Progenitor cell of endocrine pancreas (in vitro differentiated cells): ENCODE measurements at regions not wholly inside any gene's neighbourhood (a gene's known extent, or its start where the extent isn't known, plus 50 kb on each side); places are given as distances from the start of the nearest gene placed in this dataset.

Experiments used
- DNase-seq: peaks from one replicate; pipeline ENCODE4 v3.0.0; 2021; ENCODE audit warnings: low spot score; ENCODE audit not compliant: unreplicated experiment
- H3K27ac Mint-ChIP-seq: 2 replicates; pipeline ENCODE4 v1.8.0; 2021; ENCODE audit warnings: mild to moderate bottlenecking, moderate library complexity, mixed read lengths
- H3K27me3 Mint-ChIP-seq: 2 replicates; pipeline ENCODE4 v1.8.0; 2021; ENCODE audit warnings: mixed read lengths
- H3K36me3 Mint-ChIP-seq: 2 replicates; pipeline ENCODE4 v1.8.0; 2022; ENCODE audit warnings: mixed read lengths; ENCODE audit not compliant: insufficient read depth
- H3K4me1 Mint-ChIP-seq: 2 replicates; pipeline ENCODE4 v1.8.0; 2021; ENCODE audit warnings: low read depth, mixed read lengths
- H3K4me3 Mint-ChIP-seq: 2 replicates; pipeline ENCODE4 v1.8.0; 2021; ENCODE audit warnings: low read depth, mild to moderate bottlenecking, moderate library complexity, mixed read lengths
- H3K9me3 Mint-ChIP-seq: 2 replicates; pipeline ENCODE4 v1.8.0; 2021; ENCODE audit warnings: low read depth, mixed read lengths
- TF ChIP-seq, protein P1 (sequence below): fragments of 200-600 bp; sonication (generic); IDR thresholded peaks from one replicate; pipeline ENCODE4 v1.5.0; 2021; ENCODE audit warnings: antibody characterized with exemption, mild to moderate bottlenecking; ENCODE audit not compliant: unreplicated experiment

DNA sequence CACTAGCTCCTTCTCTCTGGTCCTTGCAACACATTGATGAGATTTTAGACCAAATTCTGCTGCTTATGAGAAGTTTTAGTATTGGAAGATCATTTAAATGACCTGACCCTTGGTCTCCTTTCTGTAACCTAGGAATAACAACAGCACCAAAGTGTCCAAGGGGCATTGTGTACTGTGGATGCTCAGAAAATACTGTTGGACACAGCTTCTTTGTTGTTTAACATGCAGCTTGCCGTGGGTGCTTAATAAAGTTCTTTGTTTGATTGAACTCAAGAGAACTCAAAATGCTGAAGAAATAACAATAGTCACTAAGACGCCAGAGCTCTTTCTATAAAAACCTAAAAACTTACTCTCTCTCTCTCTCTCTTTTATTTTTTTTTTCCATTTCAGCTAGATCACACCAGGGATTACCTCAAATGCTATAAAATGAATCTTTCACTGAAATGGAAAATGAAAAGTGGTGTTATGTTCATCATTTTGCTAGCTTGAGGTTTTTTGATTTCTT lies 548.9 kb upstream of the CDH8 start:
- Mint-ChIP-seq H3K4me3 (no peak overlapping the region), H3K27ac (no peak overlapping the region), H3K36me3 (no peaks in the 10 kb centered on the region), H3K9me3 (peaks cover 4% of the 10 kb centered on the region), H3K27me3 (no peaks in the 10 kb centered on the region), H3K4me1 (peaks cover 13% of the 10 kb centered on the region)
- no peak for DNase-seq
- TF ChIP-seq, protein P1, sequence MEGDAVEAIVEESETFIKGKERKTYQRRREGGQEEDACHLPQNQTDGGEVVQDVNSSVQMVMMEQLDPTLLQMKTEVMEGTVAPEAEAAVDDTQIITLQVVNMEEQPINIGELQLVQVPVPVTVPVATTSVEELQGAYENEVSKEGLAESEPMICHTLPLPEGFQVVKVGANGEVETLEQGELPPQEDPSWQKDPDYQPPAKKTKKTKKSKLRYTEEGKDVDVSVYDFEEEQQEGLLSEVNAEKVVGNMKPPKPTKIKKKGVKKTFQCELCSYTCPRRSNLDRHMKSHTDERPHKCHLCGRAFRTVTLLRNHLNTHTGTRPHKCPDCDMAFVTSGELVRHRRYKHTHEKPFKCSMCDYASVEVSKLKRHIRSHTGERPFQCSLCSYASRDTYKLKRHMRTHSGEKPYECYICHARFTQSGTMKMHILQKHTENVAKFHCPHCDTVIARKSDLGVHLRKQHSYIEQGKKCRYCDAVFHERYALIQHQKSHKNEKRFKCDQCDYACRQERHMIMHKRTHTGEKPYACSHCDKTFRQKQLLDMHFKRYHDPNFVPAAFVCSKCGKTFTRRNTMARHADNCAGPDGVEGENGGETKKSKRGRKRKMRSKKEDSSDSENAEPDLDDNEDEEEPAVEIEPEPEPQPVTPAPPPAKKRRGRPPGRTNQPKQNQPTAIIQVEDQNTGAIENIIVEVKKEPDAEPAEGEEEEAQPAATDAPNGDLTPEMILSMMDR: no peak

DNA sequence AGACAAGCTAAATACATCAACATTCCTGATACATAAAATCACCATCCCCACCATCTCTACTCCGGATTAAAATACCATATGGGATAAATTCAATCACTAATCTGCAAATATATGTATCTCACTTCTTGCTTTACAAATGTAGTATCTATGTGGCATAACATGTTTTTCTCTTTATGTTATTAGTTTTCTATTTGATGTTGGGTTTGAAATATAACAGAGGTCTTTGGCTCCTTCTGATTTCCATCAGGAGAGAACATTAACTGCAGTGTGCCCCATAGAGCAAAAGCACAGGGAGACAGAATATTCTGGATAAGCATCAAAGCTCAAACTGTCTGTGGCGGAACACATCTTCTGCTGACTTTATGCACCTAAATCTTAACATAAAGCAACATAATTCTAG lies 547.2 kb upstream of the CDH8 start:
- peaks cover 13% of the 10 kb centered on the region for H3K4me1 Mint-ChIP-seq
- no peak overlapping the region for H3K4me3 Mint-ChIP-seq
- TF ChIP-seq, protein P1: no peak
- DNase-seq: no peak
- H3K27ac Mint-ChIP-seq: no peak overlapping the region
- H3K27me3 Mint-ChIP-seq: no peaks in the 10 kb centered on the region
- no peaks in the 10 kb centered on the region for H3K36me3 Mint-ChIP-seq
- peaks cover 4% of the 10 kb centered on the region for H3K9me3 Mint-ChIP-seq

DNA sequence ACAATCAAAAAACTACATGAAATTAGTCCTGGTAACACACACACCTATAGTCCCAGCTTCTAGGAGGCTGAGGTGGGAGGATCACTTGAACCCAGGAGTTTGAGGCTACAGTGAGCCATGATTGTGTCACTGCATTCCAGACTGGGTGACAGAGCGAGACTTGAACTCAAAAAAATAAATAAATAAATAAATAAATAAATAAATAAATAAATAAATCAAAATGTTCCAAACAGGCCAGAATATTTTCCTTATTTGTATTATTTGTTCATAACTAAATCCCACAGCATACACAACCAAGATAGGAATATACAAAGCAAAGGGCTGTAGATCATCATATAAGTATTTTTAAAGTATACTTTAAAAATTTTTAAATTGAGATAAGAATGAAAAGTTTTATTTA lies 537.2 kb upstream of the CDH8 start:
- Mint-ChIP-seq H3K27ac (no peak overlapping the region), H3K27me3 (no peaks in the 10 kb centered on the region), H3K4me1 (peaks cover 2% of the 10 kb centered on the region), H3K4me3 (no peak overlapping the region), H3K9me3 (no peaks in the 10 kb centered on the region), H3K36me3 (no peaks in the 10 kb centered on the region)
- no peak for DNase-seq
- TF ChIP-seq, protein P1: no peak

DNA sequence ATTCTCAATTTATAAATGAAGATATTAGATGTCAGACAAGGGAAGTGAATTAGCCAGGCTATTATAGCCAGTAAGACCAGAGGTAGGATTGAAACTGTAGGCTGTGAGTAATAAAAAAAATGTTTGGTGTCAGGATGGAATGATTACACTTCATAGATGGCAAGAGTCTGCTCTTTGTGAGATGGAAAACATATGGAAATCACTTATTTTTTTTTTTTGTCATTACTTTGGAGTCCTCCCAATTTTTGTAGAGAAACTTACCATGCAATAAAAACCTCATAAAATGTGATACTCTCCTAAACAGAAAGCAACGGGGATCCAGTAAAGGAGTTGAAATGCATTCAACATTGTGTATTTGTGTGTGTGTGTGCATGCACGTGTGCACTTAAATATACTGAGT lies 532.7 kb upstream of the CDH8 start:
- no peak overlapping the region for H3K27ac Mint-ChIP-seq
- H3K9me3 Mint-ChIP-seq: no peaks in the 10 kb centered on the region
- no peaks in the 10 kb centered on the region for H3K27me3 Mint-ChIP-seq
- TF ChIP-seq, protein P1: no peak
- no peaks in the 10 kb centered on the region for H3K36me3 Mint-ChIP-seq
- no peak overlapping the region for H3K4me3 Mint-ChIP-seq
- DNase-seq: no peak
- H3K4me1 Mint-ChIP-seq: peaks cover 24% of the 10 kb centered on the region

DNA sequence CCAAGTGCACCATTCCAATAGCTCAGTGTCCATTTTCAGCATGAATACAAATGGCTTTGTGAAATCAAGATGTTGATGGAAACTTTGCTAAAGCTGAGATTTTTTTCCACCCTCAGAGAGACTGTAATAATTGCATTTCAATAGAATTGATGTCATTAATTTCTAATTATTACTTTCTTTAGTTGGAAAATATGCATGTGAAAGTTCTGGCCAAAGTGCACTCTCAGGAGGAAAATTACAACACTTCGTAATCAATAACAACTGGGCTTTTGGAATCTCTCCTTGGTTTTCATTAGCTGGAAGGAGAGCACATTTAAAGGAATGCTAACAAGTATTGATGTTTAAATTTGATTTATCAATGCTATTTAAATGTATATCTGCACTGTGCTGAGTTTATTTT lies 529.5 kb upstream of the CDH8 start:
- Mint-ChIP-seq H3K9me3 (no peaks in the 10 kb centered on the region), H3K27ac (no peak overlapping the region), H3K27me3 (no peaks in the 10 kb centered on the region), H3K36me3 (no peaks in the 10 kb centered on the region), H3K4me3 (no peak overlapping the region), H3K4me1 (peaks cover 22% of the 10 kb centered on the region)
- no peak for DNase-seq
- TF ChIP-seq, protein P1: no peak
